ENCODE measurements at regions not wholly inside any gene's neighbourhood (a gene's known extent, or its start where the extent isn't known, plus 50 kb on each side); places are given as distances from the start of the nearest gene placed in this dataset.

DNA sequence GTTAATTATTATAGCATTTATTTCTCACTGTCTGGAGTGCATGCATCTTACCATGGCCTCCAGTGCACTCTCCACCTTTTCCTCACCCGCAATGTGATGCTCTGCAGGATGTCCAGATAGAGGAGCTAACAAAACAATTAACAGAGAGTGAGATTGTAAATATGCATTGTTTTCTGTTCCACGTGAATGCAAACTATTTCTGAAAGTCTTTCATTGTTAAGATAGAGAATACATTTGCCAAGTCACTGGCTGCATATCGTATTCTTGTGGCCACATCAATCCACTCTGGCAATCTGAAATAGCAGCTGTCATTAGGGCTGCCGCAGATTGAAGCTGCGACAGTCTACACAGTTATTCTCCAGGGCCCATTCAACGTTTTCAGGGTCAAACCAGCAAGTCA, 143.8 kb downstream of the DUSP10 start:
- BruUV-seq (replicated peaks): no TSS peak
- ChIA-PET CTCF (no interaction called here), POLR2A (no interaction called here)
- H4K20me1 ChIP-seq (replicated peaks; ENCODE audit: control insufficient read depth, extremely low read depth, insufficient read depth, low read length): no peaks in the 10 kb centered on the region
- DNase-seq (ENCODE audit: low read depth, low spot score) (no peak), FAIRE-seq (no peak)
- no peak overlapping the region for H2AFZ ChIP-seq (ENCODE audit: low read depth, low read length)
- H3K9me3 ChIP-seq (replicated peaks; ENCODE audit: control insufficient read depth, insufficient read depth, low read length): no peaks in the 10 kb centered on the region
- H3K27ac ChIP-seq (ENCODE audit: insufficient read depth, low read depth, low read length): no peak overlapping the region
- intact Hi-C loops (cut with micrococcal nuclease): no loop called here
- no peak overlapping the region for H3K4me2 ChIP-seq (ENCODE audit: insufficient read depth, low read length)
- no peak overlapping the region for H3K9ac ChIP-seq (replicated peaks; ENCODE audit: extremely low read depth, insufficient read depth, low read length)
- no peak overlapping the region for H3K4me3 ChIP-seq (replicated peaks in 1 of 3; ENCODE audit: insufficient read depth in 1 of 3, low read depth in 1 of 3, low read length in 3 of 3)
- H3K9me1 ChIP-seq (replicated peaks; ENCODE audit: control insufficient read depth, extremely low read depth, insufficient read depth, low read length): no peaks in the 10 kb centered on the region
- H3K4me1 ChIP-seq (ENCODE audit: control insufficient read depth, extremely low read depth, insufficient read depth, low read length): no peaks in the 10 kb centered on the region
- TF ChIP-seq FOS (IDR thresholded peaks at IDR 0.05; ENCODE audit: borderline replicate concordance, insufficient read depth, low read length): no peak
- TF ChIP-seq POLR2A (IDR thresholded peaks at IDR 0.05; ENCODE audit: low read depth, low read length): no peak
- no peak for TF ChIP-seq JUN (IDR thresholded peaks at IDR 0.05; ENCODE audit: borderline replicate concordance, insufficient read depth, insufficient read length, low read depth)
- TF ChIP-seq GATA2 (IDR thresholded peaks at IDR 0.05; ENCODE audit: insufficient read depth, insufficient read length, low read depth, low read length): no peak
- TF ChIP-seq CTCF (IDR thresholded peaks at IDR 0.05; ENCODE audit: extremely low read depth in 1 of 2, insufficient read depth in 1 of 2, low read depth in 1 of 2, low read length in 2 of 2): no peak
- no peak for TF ChIP-seq MYC (IDR thresholded peaks at IDR 0.05; ENCODE audit: low read depth, low read length)
- H3K27me3 ChIP-seq (ENCODE audit: control insufficient read depth in 2 of 2, insufficient read depth in 2 of 2, low read length in 2 of 2): no peaks in the 10 kb centered on the region
- no peaks in the 10 kb centered on the region for H3K79me2 ChIP-seq (ENCODE audit: control insufficient read depth, insufficient read depth, low read length)
- no peaks in the 10 kb centered on the region for H3K36me3 ChIP-seq (ENCODE audit: control insufficient read depth in 2 of 2, extremely low read depth in 1 of 2, insufficient read depth in 2 of 2, low read length in 2 of 2)
- dilution Hi-C loops (cut with MboI; ENCODE audit: extremely low pct_ligation_motif_present, low sequenced_read_pairs): no loop called here

DNA sequence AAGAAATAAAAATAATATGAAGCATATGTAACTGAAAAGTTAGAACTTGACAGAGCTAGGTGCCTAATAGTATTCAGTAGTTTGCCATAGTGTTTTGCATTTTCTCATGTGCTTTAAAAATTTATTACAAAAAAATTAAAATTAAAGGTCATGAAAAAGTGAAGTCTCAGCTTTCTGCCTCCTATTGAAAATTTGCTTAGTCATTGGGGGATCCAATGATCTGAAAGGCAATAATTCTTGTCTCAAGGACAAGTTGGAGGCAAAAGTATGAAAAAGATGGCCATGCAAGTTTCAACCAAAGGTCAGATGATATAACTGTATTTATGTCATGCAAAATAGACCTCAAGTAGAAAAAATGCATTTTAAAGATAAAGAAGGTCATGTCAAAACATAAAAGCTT, 140.7 kb downstream of the DUSP10 start:
- CTCF ChIA-PET: interaction anchor here (1.1 kb wide), 2 partner anchors 11 to 16 kb away, joined by 3 to 4 read pairs; no protein-coding TSS in a partner anchor

More for the DNA sequence above, 140.7 kb downstream of the DUSP10 start:
- no peak for TF ChIP-seq CTCF (IDR thresholded peaks at IDR 0.05; ENCODE audit: extremely low read depth in 1 of 2, insufficient read depth in 1 of 2, low read depth in 1 of 2, low read length in 2 of 2)
- no peak for TF ChIP-seq POLR2A (IDR thresholded peaks at IDR 0.05; ENCODE audit: low read depth, low read length)
- no peak for TF ChIP-seq EZH2 (IDR thresholded peaks at IDR 0.05; ENCODE audit: borderline replicate concordance, low read depth, low read length, severe bottlenecking)
- TF ChIP-seq POLR2AphosphoS5 (IDR thresholded peaks at IDR 0.05; ENCODE audit: insufficient read depth, low read depth, low read length): no peak
- TF ChIP-seq GATA2 (IDR thresholded peaks at IDR 0.05; ENCODE audit: insufficient read depth, insufficient read length, low read depth, low read length): no peak
- Histone ChIP-seq H3K9me3 (replicated peaks; ENCODE audit: control insufficient read depth, insufficient read depth, low read length) (no peaks in the 10 kb centered on the region), H3K36me3 (ENCODE audit: control insufficient read depth in 2 of 2, extremely low read depth in 1 of 2, insufficient read depth in 2 of 2, low read length in 2 of 2) (no peaks in the 10 kb centered on the region), H3K4me3 (replicated peaks in 1 of 3; ENCODE audit: insufficient read depth in 1 of 3, low read depth in 1 of 3, low read length in 3 of 3) (no peak overlapping the region), H2AFZ (ENCODE audit: low read depth, low read length) (no peak overlapping the region), H3K9ac (replicated peaks; ENCODE audit: extremely low read depth, insufficient read depth, low read length) (no peak overlapping the region), H4K20me1 (replicated peaks; ENCODE audit: control insufficient read depth, extremely low read depth, insufficient read depth, low read length) (no peaks in the 10 kb centered on the region), H3K27ac (ENCODE audit: insufficient read depth, low read depth, low read length) (no peak overlapping the region), H3K79me2 (ENCODE audit: control insufficient read depth, insufficient read depth, low read length) (no peaks in the 10 kb centered on the region), H3K9me1 (replicated peaks; ENCODE audit: control insufficient read depth, extremely low read depth, insufficient read depth, low read length) (no peaks in the 10 kb centered on the region), H3K4me2 (ENCODE audit: insufficient read depth, low read length) (no peak overlapping the region), H3K27me3 (ENCODE audit: control insufficient read depth in 2 of 2, insufficient read depth in 2 of 2, low read length in 2 of 2) (no peaks in the 10 kb centered on the region), H3K4me1 (ENCODE audit: control insufficient read depth, extremely low read depth, insufficient read depth, low read length) (no peaks in the 10 kb centered on the region)
- POLR2A ChIA-PET: no interaction called here
- no TSS peak for BruUV-seq (replicated peaks)
- dilution Hi-C loops (cut with MboI; ENCODE audit: extremely low pct_ligation_motif_present, low sequenced_read_pairs) (no loop called here), intact Hi-C loops (cut with micrococcal nuclease) (no loop called here)
- FAIRE-seq (no peak), DNase-seq (ENCODE audit: low read depth, low spot score) (no peak)
